NCI-H146 (cell line): ENCODE measurements at regions not wholly inside any gene's neighbourhood (a gene's known extent, or its start where the extent isn't known, plus 50 kb on each side); places are given as distances from the start of the nearest gene placed in this dataset.
"Not testable (repeated sequence)": the region's sequence is repeated elsewhere in the genome, so short reads cannot be mapped to it uniquely, and the experiment has no call there.

Experiments used
- DNase-seq: peaks from one replicate; lab custom pipeline; 2025; lab: John Stamatoyannopoulos, UW

GRCh38 chr12:46884362-46884761 is 58.6 kb upstream of the SLC38A4 start:
- DNase-seq, result no peak

GRCh38 chr12:46886541-46887041 is 60.8 kb upstream of the SLC38A4 start:
- DNase-seq, result no peak

DNA sequence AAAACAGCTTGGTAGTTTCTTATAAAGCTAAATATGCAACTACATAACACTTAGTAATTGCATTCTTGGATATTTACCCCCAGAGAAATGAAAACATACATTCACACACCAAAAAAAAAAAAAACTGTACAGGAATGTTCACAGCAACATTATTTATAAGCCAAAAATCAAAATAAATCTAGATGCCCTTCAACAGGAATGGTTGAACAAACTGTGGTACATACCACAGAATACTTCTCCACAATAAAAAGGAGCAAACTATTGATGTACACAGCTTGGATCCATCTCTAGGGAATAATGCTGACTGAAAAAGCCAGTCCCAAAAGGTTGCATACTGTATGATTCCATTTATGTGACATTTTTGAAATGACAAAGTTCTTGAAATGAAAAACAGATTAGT is 62.1 kb upstream of the SLC38A4 start:
- no peak for DNase-seq

DNA sequence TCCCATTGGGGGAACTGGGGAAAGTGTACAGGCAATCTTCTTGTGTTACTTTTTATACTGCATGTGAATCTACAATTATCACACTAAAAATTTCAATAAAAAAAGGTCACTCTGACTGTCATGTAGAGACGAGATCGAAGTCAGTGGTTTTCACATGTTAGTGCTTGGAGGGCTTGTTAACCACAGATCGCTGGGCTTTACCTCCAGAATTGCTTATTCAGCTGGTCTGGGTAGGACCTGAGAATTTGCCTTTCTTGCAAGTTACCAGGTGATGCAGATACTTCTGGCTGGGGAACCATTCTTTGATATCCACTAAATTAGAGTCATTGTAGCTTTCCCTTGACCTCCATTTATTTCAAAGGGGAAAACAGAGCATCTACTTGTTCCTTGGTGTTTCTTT is 62.8 kb upstream of the SLC38A4 start:
- no peak for DNase-seq

DNA sequence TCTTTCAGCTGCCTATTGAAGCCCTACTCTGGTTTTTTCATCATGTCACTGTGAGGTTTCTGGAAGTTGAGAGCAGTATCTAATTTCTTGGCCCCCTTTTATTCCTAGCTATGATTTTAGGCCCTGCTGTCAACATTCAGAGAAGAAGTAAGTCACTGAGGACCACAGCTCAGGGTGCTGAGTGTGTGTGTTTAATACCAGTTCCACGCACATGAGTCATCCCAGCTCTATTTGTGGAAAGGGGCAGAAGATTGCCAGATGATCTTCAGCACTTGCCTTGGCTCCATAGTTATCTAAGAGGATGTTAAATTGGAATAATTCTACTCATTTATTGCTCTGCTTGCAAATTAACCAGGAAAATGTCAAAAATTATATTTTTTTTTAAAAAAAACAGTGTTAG is 65.5 kb upstream of the SLC38A4 start:
- DNase-seq, result no peak

DNA sequence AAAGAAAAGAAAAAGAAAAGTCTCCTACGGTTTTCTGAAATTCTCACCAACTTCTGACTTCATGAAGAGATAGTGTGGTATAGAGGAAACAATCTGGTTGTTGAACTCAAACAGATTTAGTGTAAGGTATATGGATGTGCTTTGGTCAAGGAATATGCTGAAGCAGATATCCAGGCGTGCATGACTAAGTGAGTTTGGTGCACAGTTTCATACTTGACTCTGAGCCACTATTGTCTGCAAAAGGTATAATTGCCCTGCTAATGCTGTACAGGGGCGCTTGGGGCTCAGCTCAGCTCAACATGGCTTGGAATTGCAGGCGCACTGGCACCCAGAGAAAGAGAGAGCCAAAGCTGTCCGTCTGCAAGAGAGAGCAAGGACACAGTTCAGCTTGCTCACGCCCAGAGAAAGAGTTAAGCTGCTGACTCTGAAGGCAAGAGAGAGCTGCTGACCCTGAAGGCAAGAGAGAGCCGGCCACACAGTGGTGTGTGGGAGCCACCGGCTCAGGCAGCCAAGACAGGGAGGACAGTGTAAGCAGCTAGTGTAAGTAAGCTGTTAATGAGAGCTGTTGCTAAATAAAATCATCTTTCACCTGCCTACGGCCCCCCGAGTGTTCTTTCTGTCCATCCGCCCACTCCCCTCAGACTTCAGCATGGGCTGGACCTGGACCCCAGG is 66.4 kb upstream of the SLC38A4 start:
- no peak for DNase-seq

DNA sequence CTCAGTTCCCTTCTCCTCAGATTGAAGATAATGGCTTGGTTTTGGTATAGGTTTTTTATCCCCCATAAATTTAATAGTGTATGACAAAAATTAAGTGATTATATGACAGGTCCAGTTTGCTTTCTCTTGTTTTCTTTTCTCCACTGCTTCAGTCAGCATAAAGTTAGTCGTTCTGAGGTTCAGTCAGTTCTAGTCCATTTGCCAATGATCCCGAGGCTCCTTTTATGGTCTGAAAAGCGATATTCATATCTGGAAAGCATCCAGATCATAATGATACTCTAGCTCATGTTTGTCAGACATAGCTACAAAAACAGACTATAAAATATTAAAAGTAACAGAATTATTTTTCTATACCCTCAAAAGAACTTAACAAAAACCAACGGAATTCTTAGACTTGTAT is 67.1 kb upstream of the SLC38A4 start:
- no peak for DNase-seq

GRCh38 chr12:46893434-46893833 is 67.6 kb upstream of the SLC38A4 start:
- no peak for DNase-seq

DNA sequence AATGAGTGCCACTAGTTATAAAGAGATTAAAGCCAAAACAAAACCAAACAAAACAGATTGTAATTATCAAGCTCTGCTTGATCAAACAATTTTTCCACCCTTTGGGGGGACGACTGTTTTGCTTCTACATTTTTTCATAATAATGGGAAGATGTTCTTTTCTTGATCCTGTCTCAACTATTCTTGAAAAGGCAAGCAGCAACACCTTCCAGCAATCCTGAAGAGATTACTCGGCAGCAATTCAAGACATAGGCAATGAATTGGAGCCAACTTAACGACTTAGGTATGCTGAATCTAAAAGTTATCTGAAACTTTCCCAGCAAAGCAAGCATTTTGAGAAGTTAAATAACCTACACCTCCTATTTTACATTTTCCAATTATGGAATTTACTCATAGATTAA is 69.9 kb upstream of the SLC38A4 start:
- no peak for DNase-seq

- DNase-seq, result no peak
Observed at GRCh38 chr12:46896680-46897079, 70.9 kb upstream of the SLC38A4 start.

- DNase-seq, result no peak
Observed at GRCh38 chr12:46898152-46898931, 72.5 kb upstream of the SLC38A4 start.

DNA sequence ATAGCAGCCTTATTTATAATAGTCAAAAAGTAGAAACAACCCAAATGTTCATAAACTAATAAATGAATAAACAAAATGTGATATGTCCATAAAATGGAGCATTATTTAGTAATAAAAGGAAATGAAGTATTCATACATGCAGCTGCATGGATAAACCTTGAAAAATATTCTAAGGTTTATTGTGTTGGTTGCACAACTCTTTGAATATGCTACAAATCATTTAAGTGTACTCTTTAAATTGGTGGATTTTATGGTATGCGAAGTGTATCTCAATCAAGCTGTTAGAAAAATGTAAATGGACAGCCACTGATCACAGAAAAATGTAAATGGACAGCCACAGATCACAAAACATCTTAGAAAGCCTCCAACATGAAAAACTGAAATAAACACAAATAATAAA is 73.2 kb upstream of the SLC38A4 start:
- no peak for DNase-seq

GRCh38 chr12:46900734-46901463 is 75.1 kb upstream of the SLC38A4 start:
- no peak for DNase-seq

GRCh38 chr12:46901464-46902205 is 75.8 kb upstream of the SLC38A4 start:
- DNase-seq, result no peak

- DNase-seq, result no peak
Observed at GRCh38 chr12:46903058-46903457, 77.3 kb upstream of the SLC38A4 start.

DNA sequence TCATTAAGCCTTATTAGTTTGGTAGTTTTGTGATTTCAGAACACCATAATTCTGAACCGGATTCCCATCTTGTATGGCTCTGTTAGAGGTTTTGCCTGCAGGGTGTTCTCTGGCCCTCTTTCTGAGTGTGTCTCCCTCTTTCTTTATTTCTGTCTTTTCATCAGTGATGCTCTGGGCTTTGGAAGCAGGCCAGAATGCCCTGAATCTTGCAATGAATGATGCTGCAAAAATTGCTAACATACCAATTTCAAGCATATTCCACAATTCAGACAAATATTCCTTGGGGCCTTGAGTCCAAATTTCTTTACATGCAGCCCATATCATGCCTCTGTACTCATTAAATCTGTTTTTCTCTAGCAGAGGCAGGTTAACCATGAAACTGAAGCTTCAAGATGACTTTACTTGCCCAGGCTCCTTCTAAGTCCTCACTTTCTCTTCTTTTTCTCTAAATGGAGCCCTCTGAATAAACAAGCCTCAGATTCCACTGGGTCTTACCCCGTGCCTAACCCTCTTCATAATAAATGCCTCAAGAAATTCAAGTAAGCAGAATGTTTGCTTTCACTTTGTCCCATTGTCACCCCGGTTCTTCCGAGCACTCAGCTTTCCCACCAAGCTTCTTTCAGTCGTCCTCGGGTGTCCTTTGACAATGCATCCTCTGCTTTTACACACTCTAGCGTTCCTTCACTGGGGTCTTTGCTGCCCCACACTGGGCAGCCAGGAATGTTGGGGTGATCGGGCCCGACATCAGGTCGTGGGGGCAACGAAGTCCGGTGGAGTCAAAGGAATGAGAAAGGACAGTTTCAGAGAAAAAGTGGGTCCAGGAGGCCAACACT is 78.8 kb upstream of the SLC38A4 start:
- DNase-seq, result no peak

GRCh38 chr12:46905239-46905627 is 79.4 kb upstream of the SLC38A4 start:
- DNase-seq, result not testable (repeated sequence)

GRCh38 chr12:46907791-46908190 is 82.0 kb upstream of the SLC38A4 start:
- DNase-seq, result no peak

DNA sequence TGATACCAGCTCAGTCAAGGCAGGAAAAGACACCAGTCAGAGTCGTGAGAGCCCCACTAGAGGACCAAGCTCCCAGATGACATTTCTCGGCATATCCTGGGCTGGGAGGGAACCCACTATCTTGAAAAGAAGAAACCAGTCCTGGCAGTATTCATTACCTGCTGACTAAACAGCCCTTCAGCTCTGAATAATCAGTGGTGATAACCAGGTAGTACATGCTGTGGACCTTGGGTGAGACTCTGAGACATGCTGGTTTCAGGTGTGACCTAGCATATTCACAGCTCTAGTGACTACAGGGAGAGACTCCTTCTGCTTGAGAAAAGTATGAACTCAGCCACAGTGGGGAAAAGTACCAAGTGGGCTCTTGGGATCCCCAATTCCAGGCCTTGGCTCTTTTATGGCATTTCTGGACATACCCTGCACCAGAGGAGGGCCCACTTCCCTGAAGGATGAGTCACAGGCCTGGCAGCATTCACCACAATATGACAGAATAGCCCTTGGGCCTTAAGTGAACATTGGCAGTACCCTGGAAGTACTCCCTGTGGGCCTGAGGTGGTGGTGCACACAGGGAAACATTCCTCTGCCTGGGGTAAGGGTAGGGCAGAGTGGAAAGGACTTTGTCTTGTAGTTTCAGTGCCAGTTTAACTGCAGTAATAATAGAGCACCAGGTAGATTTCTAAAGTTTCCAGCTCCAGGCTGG is 82.6 kb upstream of the SLC38A4 start:
- DNase-seq, result no peak

- no peak for DNase-seq
Observed at GRCh38 chr12:46908936-46909635, 83.3 kb upstream of the SLC38A4 start.
